ENCODE measurements at regions not wholly inside any gene's neighbourhood (a gene's known extent, or its start where the extent isn't known, plus 50 kb on each side); places are given as distances from the start of the nearest gene placed in this dataset.

DNA sequence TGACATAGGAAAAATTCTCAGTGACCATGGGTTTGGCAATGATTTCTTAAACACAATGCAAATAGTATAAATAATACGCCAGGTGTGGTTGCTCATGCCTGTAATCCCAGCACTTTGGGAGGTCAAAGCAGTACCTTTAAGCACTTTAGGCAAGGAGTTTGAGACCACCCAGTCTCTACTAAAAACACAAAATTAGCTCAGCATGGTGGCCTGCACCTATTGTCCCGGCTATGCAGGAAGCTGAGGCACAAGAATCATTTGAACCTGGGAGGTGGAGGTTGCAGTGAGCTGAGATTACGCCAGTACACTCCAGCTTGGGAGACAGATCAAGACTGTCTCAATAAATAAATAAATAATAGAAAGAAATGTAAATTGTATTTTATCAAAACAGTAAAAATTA lies 356.5 kb upstream of the SLITRK6 start:
- in situ Hi-C loops (cut with MboI; ENCODE audit: low sequenced_read_pairs) (no loop called here), intact Hi-C loops (cut with micrococcal nuclease) (no loop called here), dilution Hi-C loops (cut with HindIII; ENCODE audit: low sequenced_read_pairs, unreplicated experiment) (no loop called here)
- no peak overlapping the region for H2BK5ac ChIP-seq (ENCODE audit: low read depth, low read length, poor library complexity, severe bottlenecking)
- DNase-seq (no peak), ATAC-seq (ENCODE audit: low read depth) (no peak)
- no CpG with 5 or more reads among the region's 3 CpGs for WGBS, 2 experiments (ENCODE audit: extremely low coverage in 2 of 2, insufficient read length in 1 of 2)
- no peak overlapping the region for H2AFZ ChIP-seq (replicated peaks; ENCODE audit: low read length, poor library complexity)
- H3K9me1 ChIP-seq (ENCODE audit: insufficient read depth, low read length): no peaks in the 10 kb centered on the region
- H3K9ac ChIP-seq (ENCODE audit: low read depth, low read length): no peak overlapping the region
- POLR2A ChIA-PET (ENCODE audit: unreplicated experiment): no interaction called here
- no peak overlapping the region for H2AK9ac ChIP-seq (replicated peaks; ENCODE audit: low read depth, low read length, poor library complexity)
- no peaks in the 10 kb centered on the region for H3K4me1 ChIP-seq (ENCODE audit: control insufficient read depth, insufficient read depth, low read length)
- H3K14ac ChIP-seq (replicated peaks; ENCODE audit: low read depth, low read length): no peak overlapping the region
- H2BK120ac ChIP-seq (ENCODE audit: low read depth, low read length): no peak overlapping the region
- H2BK15ac ChIP-seq (ENCODE audit: low read depth, low read length): no peak overlapping the region
- H4K5ac ChIP-seq (ENCODE audit: low read depth, low read length): no peak overlapping the region
- no peak overlapping the region for H3K27ac ChIP-seq (ENCODE audit: insufficient read depth, low read length)
- H2AK5ac ChIP-seq (ENCODE audit: low read depth, low read length): no peak overlapping the region
- no peak for TF ChIP-seq MAFK (IDR thresholded peaks at IDR 0.05; ENCODE audit: low read depth, low read length)
- TF ChIP-seq NFE2L2 (IDR thresholded peaks at IDR 0.05; ENCODE audit: low read depth, low read length): no peak
- TF ChIP-seq SMC3 (IDR thresholded peaks at IDR 0.05; ENCODE audit: low read depth, low read length): no peak
- TF ChIP-seq BHLHE40 (IDR thresholded peaks at IDR 0.05; ENCODE audit: low read depth, low read length): no peak
- TF ChIP-seq MAZ (IDR thresholded peaks at IDR 0.05; ENCODE audit: borderline replicate concordance, low read depth, low read length): no peak
- TF ChIP-seq POLR2A (IDR thresholded peaks at IDR 0.05; ENCODE audit: low read depth, low read length): no peak
- TF ChIP-seq USF2 (IDR thresholded peaks at IDR 0.05; ENCODE audit: low read depth, low read length): no peak
- TF ChIP-seq ELK1 (IDR thresholded peaks at IDR 0.05; ENCODE audit: borderline replicate concordance, low read depth, low read length): no peak
- no peak for TF ChIP-seq CHD1 (IDR thresholded peaks at IDR 0.05; ENCODE audit: low read depth, low read length)
- no peak for TF ChIP-seq RCOR1 (IDR thresholded peaks at IDR 0.05; ENCODE audit: insufficient replicate concordance, low read length)
- TF ChIP-seq MXI1 (IDR thresholded peaks at IDR 0.05; ENCODE audit: borderline replicate concordance, low read depth, low read length): no peak
- no peak for TF ChIP-seq RFX5 (IDR thresholded peaks at IDR 0.05; ENCODE audit: low read depth, low read length)
- no peak for TF ChIP-seq FOS (IDR thresholded peaks at IDR 0.05; ENCODE audit: low read depth, low read length)
- TF ChIP-seq CEBPB (IDR thresholded peaks at IDR 0.05; ENCODE audit: low read depth, low read length): no peak
- no peak for TF ChIP-seq RAD21 (IDR thresholded peaks at IDR 0.05; ENCODE audit: low read length)
- TF ChIP-seq, protein P1, sequence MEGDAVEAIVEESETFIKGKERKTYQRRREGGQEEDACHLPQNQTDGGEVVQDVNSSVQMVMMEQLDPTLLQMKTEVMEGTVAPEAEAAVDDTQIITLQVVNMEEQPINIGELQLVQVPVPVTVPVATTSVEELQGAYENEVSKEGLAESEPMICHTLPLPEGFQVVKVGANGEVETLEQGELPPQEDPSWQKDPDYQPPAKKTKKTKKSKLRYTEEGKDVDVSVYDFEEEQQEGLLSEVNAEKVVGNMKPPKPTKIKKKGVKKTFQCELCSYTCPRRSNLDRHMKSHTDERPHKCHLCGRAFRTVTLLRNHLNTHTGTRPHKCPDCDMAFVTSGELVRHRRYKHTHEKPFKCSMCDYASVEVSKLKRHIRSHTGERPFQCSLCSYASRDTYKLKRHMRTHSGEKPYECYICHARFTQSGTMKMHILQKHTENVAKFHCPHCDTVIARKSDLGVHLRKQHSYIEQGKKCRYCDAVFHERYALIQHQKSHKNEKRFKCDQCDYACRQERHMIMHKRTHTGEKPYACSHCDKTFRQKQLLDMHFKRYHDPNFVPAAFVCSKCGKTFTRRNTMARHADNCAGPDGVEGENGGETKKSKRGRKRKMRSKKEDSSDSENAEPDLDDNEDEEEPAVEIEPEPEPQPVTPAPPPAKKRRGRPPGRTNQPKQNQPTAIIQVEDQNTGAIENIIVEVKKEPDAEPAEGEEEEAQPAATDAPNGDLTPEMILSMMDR (conservative IDR thresholded peaks at IDR 0.05; ENCODE audit: low read depth, low read length): no peak
- no peak overlapping the region for H3K23ac ChIP-seq (ENCODE audit: low read depth, low read length)
- H4K8ac ChIP-seq (ENCODE audit: low read depth in 2 of 2, low read length in 2 of 2): no peak overlapping the region
- H4K91ac ChIP-seq (ENCODE audit: insufficient read depth, low read depth, low read length): no peak overlapping the region
- H3K4me3 ChIP-seq (ENCODE audit: insufficient read depth, low read depth, low read length): no peak overlapping the region
- H3K4me2 ChIP-seq (ENCODE audit: low read depth, low read length): no peak overlapping the region
- no peaks in the 10 kb centered on the region for H3K36me3 ChIP-seq (ENCODE audit: control insufficient read depth, insufficient read depth, low read length)
- H3K56ac ChIP-seq (ENCODE audit: extremely low read depth, insufficient read depth, low read length): no peak overlapping the region
- H3K79me1 ChIP-seq (ENCODE audit: low read depth in 1 of 2, low read length in 2 of 2): no peaks in the 10 kb centered on the region
- no peaks in the 10 kb centered on the region for H3K27me3 ChIP-seq (ENCODE audit: control insufficient read depth, insufficient read depth, low read length)
- H3K4ac ChIP-seq (ENCODE audit: low read depth, low read length): no peak overlapping the region
- H4K20me1 ChIP-seq (ENCODE audit: insufficient read depth, low read length): no peaks in the 10 kb centered on the region
- H2BK20ac ChIP-seq (ENCODE audit: low read depth, low read length): no peak overlapping the region
- BruUV-seq (replicated peaks): no TSS peak
- peaks cover 2% of the 10 kb centered on the region; the same call in 1 of the 2 replicates for H3K9me3 ChIP-seq (ENCODE audit: control insufficient read depth, insufficient read depth, low read length)
- CTCF ChIA-PET: no interaction called here
- no peak overlapping the region for H3K18ac ChIP-seq (ENCODE audit: low read depth, low read length)

Measured in IMR-90 (cell line).